ENCODE measurements at regions not wholly inside any gene's neighbourhood (a gene's known extent, or its start where the extent isn't known, plus 50 kb on each side); places are given as distances from the start of the nearest gene placed in this dataset.
"Not testable (repeated sequence)": the region's sequence is repeated elsewhere in the genome, so short reads cannot be mapped to it uniquely, and the experiment has no call there.

DNA sequence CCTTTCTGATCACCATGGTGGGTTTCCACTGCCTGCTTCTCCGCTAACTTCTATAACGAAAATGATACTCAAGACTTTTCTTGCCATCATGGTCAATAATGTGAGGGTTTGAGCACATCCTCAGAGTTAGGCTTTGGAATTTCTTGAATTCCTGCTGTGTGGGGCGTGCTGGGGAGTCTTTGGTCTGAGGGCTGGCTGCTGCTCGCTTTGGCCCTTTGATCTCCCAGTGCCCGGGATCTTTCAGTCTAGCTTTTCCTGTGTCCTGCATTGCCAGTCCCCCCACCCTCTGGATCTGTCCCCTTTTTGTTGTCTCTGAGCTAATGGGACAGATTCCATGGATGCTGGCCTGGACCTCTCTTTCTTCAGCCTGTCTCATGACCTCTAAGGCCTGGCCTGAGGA lies 182.6 kb downstream of the NPIPA7 start:
- not testable (repeated sequence) for DNase-seq (ENCODE audit: low spot score)

DNA sequence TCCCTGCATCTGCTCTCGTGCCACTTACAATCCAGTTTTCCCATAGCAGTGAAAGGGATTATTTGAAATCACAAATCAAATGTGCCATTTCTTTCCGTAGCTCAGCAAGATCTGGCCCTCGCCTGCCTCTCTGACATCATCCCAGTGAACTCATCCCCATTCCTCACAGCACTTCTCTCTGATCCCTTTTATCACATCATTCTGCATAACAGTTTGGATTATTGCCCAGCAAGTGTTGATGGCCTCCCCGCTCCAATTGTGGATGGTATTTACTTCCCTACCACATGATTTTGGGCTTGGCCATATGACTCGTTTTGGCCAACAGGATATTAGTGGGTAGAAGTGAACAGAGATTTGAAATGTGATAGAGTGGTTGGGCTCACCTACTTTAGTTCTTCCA lies 185.0 kb downstream of the NPIPA7 start:
- not testable (repeated sequence) for DNase-seq (ENCODE audit: low spot score)

DNA sequence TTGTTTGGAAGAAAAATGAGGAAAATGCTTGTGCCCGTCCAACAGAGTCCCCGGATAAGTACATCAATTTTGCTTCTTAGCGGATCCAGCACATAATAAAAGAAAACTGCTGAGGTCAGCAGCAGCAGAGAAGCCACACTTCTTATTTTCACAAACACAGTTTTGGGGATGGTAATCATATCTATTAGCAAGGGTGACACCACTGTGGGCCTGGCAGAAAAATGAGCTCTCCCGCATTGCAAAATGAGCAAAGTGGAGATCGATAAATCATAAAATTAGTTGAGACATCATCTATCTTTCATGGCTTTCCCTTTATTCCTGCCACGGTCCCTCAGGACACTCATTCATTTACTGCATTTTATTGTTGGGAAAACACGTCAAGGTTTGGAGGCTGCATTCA lies 186.4 kb downstream of the NPIPA7 start:
- not testable (repeated sequence) for DNase-seq (ENCODE audit: low spot score)

DNA sequence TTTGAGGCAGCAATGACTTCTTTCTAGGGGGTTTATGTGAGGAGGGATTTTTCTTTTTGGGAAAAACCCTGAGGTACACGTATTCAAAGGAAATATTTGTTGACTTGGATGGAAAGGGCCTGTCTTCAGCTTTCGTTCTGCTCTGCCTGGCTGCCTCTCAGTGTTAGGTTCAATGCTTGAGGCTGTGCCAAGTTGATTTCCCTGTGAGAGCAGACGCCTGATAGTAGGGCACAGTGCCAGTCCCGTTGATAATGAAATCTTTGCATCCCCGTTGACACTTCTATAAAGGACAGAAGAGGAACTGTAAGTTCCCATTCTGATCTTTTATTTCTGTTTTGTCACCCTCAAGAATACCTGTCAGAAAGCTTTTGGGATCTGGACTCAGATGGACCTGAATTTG lies 191.1 kb downstream of the NPIPA7 start:
- not testable (repeated sequence) for DNase-seq (ENCODE audit: low spot score)

DNA sequence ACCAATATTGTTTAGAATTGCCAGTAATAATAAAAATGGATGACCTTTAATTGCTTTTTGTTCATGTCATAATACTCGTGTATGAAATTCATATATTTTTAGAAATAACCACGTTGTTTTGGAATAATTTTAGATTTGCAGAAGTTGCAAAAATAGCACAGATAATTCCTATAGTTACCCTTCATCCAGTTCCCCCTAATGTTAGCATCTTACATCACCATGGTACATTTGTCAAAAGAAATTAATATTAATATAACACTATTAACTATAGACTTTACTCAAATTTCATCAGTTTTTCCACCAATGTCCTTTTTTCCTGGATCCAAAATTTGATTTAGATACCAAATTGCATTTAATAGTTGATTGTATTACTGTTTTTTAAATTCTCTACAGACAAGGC lies 191.9 kb downstream of the NPIPA7 start:
- DNase-seq (ENCODE audit: low spot score): not testable (repeated sequence)

DNA sequence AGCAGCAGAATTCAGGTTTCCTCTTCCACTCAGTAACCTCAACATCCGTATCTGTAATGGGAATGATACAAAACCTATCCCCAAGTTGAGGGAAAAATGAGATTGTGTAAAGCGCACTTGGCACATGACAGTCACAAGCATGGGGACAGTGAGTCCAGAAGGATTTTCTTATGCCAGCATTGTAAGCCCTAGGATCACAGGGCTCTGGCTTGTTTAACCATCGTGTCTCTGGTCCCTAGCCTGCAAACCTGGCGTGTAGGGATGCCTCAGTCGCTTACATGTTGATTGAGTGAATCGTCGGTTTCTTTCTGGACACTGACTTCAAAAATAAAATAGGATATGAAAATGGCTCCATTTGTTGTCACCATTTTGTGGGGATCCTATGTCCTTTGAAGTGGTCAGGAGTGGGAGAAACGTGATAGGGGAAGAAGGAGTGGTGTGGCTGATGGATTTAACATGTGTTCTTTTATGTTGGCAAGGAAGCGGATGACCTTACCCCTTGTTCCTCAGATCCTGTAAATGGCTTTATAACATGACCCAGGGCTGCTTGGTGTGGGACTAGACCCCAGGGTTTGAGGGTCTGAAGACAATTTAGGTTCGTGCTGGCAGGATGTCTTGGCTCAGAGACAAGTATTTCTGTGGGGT lies 193.3 kb downstream of the NPIPA7 start:
- not testable (repeated sequence) for DNase-seq (ENCODE audit: low spot score)

DNA sequence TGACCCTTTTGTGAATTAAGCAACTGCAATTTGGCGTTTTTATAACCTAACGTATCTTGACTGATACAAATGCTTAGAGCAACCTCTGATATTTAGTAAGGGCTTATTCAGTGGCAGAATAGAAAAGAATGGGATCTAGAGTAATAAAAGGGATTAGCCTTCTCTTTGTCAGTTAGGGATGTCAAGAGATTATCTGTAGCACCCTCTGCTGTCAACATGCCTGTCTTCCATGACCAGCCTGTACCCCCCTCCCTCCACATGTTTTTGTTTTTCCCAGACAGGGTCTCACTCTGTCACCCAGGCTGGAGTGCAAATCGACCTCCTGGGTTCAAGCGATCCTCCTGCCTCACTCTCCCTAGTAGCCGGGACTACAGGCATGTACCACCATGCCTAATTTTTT lies 198.1 kb downstream of the NPIPA7 start:
- not testable (repeated sequence) for DNase-seq (ENCODE audit: low spot score)

DNA sequence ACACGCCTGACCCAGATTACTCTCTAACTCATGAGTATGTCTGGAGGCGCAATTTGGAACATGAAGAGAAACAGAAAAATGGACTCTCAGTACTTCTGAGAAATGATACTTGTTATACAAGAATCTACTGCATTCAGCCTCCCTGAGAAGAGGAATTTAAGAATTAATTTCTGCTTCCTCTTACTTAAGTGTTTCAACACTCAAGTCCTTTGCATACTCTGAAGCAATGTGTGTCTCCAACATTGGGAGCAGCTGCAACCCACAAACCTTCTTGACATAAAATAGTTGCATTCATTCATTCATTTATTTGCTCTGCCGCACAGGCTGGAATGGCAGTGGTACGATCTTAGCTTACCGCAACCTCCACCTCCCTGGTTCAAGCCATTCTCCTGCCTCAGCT lies 199.8 kb downstream of the NPIPA7 start:
- DNase-seq (ENCODE audit: low spot score): no peak

DNA sequence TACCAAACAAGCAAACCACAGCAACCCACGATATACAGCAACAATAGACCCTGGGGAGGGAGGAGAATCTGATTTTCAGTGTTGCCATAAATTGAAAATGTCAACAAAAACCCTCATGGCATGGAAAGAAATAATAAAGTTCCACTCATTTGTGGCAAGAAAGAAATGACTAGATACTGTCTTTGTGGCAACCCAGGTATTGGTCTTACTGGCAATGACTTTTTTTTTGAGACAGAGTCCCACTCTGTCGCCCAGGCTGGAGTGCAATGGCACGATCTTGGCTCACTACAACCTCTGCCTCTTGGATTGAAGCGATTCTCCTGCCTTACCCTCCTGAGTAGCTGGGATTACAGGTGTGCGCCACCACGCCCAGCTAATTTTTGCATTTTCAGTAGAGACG lies 204.0 kb downstream of the NPIPA7 start:
- DNase-seq (ENCODE audit: low spot score): not testable (repeated sequence)

DNA sequence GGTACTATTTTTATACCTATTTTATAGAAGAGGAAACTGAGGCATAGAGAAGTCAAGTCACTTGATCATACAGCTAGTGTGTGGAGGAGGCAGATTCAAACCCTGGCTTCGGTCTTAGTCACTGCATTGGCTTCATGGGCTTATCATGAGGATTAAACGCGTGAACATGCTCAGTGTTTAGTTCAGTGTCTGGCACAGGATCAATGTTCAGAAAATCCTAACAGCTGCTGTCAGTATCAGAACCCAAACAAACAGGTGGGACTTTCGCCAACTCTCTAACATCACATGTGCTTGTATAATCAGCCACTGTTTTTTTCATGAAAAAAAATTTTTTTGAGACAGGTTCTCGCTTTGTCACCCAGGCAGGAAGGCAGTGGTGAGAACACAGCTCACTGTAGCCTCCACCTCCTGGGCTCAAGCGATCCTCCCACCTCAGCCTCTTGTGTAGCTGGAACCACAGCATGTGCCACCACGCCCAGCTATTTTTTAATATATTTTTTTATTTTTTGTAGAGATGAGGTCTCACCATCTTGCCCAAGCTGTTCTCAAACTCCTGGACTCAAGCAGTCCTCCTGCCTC lies 207.2 kb downstream of the NPIPA7 start:
- DNase-seq (ENCODE audit: low spot score): not testable (repeated sequence)

DNA sequence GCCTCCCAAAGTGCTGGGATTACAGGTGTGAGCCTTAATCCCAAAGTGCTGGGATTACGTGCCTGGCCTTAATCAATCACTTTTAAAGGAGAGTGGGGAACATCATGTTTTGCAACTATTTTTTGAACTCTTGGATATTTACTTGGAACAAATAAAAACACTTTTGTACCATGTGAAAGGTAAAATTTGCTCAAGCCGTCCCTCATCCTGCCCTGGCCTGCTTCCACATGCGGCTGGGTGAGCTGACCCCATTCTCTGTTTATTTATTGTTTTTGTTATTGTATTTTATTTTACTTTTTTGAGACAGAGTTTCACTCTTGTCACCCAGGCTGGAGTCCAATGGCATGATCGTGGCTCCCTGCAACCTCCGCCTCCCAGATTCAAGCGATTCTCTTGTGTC lies 208.0 kb downstream of the NPIPA7 start:
- not testable (repeated sequence) for DNase-seq (ENCODE audit: low spot score)

DNA sequence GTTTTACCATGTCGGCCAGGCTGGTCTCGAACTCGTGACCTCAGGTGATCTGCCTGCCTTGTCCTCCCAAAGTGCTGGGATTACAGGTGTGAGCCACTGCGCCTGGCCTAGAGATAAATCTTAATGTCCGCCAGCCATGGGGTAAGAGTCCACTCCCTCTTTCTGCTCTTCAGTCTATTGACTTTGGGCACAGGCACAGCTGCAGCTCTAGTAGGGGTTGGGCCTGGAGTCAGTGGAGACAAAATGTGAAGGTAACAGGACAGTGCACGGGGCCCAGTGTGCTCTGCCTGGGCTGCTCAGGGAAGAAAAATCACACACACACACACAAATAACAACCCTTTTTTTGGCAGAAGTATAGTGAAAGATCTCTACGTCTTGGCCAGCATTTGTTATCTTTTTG lies 209.5 kb downstream of the NPIPA7 start:
- not testable (repeated sequence) for DNase-seq (ENCODE audit: low spot score)

DNA sequence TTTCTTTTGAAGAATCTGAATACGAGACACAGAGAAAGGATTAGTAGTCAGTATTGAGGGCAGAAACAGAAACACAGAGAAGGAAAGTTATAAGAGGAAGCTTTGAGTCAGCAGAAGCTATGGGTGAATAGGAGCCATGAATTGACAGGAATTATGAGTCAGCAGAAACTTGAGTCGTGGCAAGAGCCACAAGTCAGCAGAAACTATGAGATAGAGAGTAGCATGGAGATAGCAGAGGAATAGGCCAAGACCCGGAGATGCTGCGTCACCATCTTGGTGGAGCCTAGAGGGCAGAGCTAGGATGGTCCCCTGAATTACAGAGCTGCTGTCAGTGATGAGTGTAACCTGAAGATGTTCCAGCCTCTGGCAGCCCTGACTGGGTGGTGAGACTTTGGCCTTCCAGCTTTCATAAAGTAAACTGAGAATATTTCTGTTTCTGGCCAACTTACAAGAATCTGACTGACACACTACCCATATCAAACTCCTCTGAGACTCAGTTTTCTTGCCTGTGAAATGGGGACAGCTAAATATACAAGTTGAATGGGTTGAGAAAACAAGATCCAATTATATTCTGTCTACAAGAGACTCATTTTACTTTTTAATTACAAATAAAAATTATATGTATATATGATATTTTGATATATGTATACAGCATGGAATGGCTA lies 211.8 kb downstream of the NPIPA7 start:
- not testable (repeated sequence) for DNase-seq (ENCODE audit: low spot score)

DNA sequence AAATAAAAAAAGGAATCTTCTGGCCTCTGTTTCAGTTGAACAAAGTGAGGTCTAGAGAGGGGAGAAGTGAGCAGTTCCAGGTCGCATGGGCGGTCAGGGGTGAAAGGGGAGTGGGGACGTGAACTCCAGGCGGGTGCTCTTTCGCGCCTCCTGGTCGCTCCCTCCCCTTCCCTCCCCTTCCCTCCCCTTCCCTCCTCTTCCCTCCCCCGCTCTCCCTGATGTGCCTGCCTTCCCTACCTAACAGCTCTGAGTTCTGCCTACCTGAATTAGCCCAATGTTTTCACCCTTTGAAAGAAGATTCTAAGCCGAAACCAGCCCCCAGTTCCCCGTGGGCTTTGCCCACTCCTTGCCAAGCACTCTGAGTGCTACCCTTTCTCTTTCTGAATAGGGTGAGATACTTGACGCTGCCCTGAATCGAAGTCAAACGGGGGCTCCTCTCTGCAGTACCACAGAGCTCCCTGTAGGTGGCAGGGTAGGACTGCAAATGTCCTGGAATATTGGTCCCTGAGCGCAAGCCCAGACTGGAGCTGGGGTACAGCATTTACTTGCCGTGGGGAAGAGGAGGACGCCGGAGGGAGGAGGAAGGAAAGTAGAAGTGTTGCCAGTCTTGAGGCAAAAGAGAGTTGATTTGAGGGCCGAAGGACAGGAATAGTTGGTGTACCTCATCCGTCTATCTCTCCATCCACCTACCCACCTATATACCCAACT lies 214.4 kb downstream of the NPIPA7 start:
- not testable (repeated sequence) for DNase-seq (ENCODE audit: low spot score)

DNA sequence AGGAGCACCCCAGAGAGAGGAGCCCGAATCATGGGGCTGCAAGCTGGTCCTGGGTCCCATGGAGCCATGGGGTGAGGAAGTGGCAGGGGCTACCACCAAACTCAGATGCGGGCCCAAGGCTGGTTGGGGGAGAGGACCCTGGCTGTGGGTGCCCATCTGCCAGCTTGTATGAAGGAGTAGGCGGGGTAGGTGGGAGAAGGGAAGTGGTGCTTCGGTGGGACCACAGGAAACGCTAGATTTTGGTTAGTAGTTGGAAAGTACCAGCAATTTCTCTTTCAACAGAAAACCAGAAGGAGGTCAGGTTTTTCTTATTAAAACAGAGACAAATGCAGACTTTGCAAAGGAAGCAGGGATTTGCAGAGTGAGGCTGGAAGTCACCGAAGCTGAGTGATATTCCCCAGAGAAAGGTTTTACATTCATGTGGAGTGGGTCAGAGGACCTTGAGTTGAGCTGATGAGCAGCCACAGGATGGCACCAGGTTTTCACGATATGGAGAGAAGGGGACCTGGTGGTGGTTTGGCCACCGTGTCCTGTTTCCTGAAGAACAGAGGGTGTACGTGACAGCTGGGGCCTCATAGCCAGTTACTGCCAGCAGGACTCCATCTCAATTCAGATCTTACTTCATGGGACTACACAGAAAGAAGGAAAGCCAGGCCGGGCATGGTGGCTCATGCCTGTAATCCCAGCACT lies 216.2 kb downstream of the NPIPA7 start:
- DNase-seq (ENCODE audit: low spot score): not testable (repeated sequence)

DNA sequence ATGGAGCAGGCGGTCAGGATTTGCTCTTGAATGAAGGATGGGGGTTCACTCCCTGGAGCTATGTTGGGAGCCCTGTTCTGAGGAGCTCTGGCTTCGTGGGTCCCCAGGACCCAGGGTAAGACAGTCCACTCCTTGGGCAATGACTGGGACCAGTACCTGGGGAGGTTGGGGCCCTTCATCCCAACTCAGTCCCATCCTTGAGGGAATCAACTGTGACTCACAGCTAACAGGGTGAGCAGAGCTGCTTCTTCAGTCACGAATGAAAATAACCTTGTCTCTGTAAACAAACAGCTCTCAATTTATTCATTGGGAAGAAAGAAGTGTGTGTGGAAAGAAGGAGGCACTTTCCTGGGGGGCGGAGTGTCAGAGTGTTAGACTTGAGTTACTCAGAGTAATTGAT lies 222.3 kb downstream of the NPIPA7 start:
- DNase-seq (ENCODE audit: low spot score): not testable (repeated sequence)

DNA sequence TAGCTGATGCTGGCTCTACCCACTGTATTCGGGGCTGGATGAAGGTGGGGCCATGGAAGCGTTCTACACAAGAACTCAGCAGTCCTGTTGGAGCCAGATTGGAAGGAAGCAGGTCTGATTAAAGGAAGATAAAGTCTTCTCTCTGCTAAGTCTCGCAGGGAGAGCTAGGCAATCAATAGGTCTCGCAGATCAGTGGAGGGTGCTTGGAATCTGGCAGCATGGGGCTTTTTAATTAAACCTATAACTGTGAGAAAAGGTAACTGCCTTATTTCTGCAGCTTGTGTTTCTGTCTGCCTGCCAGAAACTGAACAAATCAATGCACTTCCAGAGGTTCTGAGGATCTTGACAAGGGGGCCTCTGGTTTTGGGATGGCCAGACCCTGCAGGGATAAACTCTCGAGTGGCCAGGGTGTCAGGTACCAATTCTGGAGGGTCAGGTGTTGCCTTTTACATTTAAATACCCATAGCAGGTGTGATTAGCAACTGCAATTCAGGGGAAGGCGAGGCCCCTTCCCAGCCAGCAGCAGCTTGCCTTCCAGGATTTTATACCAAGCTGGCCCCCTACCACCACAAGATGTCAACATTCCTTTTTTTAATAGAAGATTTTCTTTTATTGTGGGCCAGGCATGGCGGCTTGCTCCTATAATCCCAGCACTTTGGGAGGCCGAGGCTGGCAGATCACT lies 228.6 kb downstream of the NPIPA7 start:
- not testable (repeated sequence) for DNase-seq (ENCODE audit: low spot score)

DNA sequence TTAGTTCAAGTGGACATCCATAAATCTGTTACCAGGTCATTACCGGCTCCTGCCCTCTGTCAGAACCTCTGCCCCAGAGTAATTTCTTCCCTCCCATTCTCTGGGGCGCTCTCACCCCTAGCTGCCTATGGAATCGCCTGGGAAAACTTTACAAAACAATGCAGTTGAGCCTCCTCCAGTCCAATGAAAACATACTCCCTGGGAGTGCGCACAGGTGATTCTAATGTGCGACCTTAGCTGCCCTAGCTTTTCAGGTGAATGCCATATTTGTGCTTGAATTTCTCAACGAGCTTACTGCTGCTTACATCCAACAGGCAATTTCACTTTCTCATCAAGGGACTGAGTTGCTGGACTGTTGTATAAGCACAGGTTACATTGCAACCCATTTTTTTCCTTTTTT lies 230.7 kb downstream of the NPIPA7 start:
- DNase-seq (ENCODE audit: low spot score): not testable (repeated sequence)

DNA sequence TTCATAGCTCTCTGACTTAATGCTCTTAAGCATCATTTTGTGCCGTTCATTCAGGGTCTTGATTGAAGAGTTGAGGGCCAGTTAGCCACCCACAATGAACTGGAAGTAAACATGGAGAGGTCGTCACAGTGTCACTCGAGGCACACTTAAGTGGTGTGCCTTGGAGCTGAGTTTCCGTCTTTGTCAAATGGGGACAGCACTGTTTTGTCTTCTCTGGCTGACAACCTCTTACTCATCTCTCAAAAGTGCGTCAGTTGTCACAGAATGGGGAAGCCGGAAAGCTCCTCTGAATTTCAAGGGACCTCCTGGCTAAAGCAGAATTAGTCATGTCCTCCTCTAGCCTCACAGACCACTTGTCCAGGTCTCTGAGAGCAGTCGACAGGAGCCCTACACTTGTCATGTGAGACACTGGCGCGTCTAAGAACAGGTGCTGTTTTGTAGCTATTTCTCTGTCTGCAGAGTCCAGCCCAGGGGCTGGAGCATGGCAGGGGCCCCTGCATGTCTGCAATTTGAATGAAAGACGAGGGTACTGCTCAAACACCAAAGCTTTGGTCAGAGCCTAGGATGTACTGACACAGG lies 231.5 kb downstream of the NPIPA7 start:
- not testable (repeated sequence) for DNase-seq (ENCODE audit: low spot score)

DNA sequence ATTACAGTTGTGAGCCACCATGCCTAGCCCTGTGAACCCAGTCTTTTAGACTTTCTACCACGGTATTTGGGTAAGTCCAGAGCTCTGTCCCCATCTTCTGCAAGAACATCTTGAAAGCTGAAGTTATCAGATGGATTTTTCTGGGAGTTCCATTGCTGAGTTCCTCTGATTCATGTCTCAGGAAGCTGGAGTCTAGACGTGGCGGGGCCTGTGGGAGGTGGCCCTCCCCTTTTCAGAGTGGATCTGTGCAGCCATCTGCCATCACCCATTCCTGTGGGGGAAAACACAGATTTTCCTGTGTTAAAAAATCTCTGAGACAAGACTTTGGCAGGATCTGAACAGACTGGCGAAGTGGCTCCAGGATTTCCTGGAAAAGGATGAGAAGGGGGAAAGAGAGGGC lies 234.3 kb downstream of the NPIPA7 start:
- DNase-seq (ENCODE audit: low spot score): not testable (repeated sequence)

DNA sequence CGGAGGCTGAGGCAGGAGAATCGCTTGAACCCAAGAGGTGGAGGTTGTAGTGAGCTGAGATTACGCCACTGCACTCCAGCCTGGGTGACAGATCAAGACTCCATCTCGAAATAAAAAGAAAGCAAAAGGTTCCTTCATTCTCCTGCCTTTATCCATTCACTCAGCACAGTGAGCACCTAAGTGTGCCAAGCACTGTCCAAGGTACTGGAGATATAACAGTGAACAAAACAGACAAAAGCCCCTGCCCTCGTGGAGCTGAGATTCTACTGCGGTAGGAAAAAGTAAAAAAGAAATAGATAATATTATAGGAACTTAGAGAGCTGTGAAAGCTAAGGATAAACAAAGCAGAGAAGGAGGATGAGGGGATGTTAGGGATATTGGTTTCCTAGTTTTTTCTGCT lies 235.5 kb downstream of the NPIPA7 start:
- DNase-seq (ENCODE audit: low spot score): not testable (repeated sequence)
